ENCODE measurements at regions not wholly inside any gene's neighbourhood (a gene's known extent, or its start where the extent isn't known, plus 50 kb on each side); places are given as distances from the start of the nearest gene placed in this dataset.

DNA sequence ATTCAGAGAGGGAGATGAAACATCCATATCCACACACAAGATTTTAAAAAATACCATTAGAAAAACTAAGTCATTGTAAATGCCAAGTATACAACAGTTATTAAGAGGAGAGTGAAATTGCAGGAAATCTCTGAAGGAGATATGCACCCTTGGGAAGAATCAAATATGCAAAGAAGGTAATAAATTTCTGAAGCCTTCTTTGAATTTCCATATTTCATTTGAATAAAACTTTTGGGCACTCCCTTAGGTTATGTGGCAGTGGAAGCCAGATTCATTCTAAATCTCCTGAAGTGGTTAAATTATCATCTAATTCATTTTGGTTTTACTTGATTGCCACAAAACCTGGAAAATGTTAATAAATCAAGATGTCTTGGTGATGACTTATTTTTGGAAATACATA, 138.9 kb upstream of the CLEC14A start:
- TF ChIP-seq POLR2A (IDR thresholded peaks at IDR 0.05; ENCODE audit: borderline replicate concordance, extremely low read depth, insufficient read depth, insufficient read length), result no peak
- no peak for TF ChIP-seq CEBPB (IDR thresholded peaks at IDR 0.05; ENCODE audit: low read depth)
- TF ChIP-seq CBX3 (IDR thresholded peaks at IDR 0.05; ENCODE audit: low read depth), result no peak

Measured in HCT116 (cell line).